NCI-H1694 (cell line): ENCODE measurements at regions not wholly inside any gene's neighbourhood (a gene's known extent, or its start where the extent isn't known, plus 50 kb on each side); places are given as distances from the start of the nearest gene placed in this dataset.

Source experiments
- DNase-seq: peaks from one replicate; lab custom pipeline; 2025; lab: John Stamatoyannopoulos, UW

DNA sequence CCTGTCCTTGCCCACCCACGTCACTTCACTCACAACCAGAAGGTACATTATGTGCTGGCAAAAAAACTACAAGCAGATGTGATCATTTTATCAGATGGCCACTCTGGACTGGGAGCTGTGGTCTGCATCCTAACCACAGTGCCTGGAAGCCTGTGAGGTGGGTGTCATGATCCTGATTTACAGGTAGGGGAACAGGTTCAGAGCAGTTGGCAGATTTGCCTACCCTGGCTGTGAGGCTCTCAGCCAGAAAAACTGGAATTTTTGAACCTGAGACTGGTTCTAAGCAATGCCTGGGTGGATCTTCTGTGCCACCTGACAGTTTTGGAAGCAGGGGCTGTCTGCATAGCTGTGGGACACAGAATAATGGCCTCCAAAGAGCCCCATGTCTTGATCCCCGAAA, 150.8 kb downstream of the SYF2 start:
- DNase-seq: no peak

DNA sequence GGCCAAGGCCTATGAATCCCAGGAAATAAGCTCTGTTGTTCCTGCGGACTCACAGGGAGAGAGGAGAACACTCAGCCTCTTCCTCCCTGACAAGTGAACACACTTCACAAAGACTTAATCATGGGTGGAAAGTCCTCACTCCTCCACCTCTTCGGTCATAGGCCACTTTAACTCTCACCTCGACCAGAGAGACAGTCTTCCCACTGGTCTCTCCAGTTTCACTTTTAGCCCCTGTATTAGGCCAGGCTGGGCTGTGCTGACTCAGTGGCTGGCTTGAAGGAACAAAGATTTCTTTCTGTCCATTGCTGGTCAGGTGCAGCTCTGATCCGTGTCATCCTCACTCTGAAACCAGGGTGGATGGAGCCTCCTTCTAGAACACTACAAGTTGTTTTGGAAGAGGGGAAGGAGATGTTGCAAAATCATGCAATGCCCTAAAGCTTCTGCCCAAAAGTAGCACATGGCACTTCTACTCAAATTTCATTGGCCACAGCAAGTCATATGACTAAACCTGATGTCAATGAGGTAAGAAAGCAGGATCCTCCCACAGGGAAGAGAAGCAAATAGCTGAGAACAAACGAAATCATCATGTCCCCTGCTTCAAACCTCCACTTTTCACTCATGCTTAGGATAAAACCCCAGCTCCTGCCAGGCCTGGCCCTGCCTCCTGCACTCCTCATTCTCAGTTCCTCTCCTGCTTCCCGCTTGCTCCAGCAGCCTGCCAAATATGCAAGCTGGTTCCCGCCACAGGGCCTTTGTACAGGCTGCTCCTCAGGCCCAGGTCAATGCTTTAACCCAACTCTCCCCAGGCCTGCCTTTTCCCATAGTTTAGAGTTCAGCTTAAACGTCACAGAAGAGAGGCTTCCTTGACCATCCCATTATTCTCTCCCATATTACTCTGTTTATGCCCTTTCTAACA, 150.5 kb upstream of the RUNX3 start:
- no peak for DNase-seq

GRCh38 chr1:25079048-25079447, 149.0 kb upstream of the RUNX3 start:
- no peak for DNase-seq

- DNase-seq: no peak
These were observed 144.5 kb upstream of the RUNX3 start for GRCh38 chr1:25074351-25075227.

GRCh38 chr1:25073640-25074270, 143.7 kb upstream of the RUNX3 start:
- no peak for DNase-seq

DNA sequence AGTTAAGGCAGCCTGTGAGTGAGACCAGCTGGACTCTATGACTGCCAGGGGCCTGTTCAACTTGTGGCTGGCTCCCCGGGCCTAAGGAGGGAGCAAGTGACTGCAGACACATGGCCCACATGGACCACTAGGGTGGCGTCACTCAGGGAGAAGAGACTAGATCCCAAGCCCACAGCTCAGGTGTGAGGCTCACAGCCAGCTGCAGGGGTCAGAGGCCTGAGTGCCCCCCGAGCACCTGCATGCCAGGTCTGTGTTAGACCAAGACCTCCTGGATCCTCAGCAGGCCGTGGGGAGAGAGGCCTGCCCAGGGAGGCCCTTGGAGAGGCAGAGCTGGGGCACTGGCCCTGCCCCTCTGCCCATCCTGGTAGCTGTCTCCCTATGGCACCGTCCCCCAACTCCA, 142.4 kb upstream of the RUNX3 start:
- no peak for DNase-seq

GRCh38 chr1:25068829-25069228, 138.8 kb upstream of the RUNX3 start:
- DNase-seq: no peak

DNA sequence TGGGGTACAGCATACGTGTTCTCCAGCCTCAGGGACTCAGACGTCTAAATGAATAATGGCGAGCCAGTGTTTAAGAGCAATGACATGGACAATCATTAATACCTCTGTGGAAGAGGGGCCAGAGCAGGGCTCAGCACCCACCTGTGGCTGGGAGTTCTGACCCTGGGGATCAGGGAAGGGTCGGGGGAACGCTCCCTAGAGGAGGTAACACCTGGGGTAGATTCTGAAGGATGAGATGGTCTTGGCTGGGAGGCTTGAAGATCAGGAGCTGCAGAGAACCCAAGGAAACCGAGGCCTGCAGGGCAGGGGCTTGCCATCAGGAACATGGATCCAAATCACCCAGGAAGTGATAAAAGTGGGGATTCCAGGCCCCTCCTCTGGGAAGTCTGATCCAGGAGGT, 138.2 kb upstream of the RUNX3 start:
- no peak for DNase-seq

DNA sequence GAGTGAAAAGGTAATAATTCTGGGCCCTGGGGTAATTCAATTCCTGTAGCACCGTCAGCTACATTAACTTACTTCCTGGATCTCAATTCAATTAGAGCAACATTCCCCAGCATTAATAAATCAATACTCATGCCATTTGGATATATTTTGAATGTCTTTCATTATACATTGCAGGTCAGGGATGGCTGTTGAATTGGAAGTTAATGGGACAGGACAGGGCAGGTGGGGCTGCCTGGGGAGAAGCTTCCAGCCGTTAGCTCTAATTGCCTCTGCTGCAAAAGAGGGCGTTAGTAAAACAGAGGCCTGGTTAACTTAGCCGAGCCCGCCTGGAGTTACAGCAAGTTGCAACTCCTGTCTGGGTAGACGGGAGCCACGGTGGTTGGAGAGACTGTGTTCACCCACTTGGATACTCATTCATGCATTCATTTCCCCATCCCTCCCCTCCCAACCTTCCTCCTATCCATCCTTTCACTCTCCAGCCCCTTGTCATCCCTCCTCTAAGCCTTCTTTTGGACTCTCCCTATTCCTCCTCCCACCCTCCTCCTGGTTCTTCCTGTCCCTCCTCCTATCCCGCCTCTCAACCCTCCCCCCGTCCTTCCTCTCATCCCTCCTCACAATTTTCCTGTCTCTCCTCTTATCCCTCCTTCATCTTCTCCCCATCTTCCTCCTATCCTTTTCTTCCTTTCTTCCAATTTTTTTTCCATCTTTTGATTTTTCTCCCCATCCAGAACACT, 137.6 kb upstream of the RUNX3 start:
- no peak for DNase-seq

- DNase-seq: no peak
These were observed 136.8 kb upstream of the RUNX3 start for GRCh38 chr1:25066731-25067517.

DNA sequence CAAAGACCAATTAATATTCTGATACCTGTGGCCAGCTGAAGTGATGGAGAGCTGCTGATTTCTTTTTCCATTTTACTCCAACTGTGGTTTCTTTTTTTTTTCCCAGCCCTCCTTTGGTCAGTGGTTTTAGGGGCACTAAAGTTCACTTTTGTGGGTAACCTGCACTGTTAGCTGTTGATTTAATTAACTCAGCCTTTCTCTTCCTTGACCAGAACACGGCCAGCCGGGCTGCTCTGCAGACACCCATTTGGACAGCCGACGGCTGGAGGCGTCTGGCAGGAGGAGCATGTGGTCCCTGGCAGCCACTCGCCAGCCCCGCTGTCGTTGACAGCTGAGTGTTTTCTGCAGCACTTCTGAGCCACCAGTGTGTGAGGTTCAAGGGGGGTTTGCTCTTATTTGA, 136.2 kb upstream of the RUNX3 start:
- DNase-seq: no peak

DNA sequence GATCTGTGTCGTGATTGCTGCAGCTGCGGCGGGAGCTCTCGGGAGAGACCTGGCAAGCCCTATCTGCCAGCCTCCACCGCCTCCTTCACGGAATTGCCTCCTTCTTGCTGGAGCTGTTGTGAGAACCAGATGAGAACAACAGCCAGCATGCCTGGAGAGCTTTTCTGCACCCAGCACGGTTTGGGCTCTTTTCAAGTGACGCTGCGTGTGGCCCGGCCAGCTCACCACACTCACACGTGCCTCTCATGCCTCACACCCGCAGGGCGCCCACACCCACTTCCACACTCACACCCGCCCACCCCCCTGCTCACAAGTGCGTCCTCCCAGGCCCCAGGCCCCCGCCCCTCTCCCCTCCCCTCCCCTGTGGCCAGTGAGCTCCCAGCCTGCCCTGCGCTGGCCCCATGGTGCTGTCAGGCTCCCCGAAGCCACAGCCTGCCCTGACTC, 135.7 kb upstream of the RUNX3 start:
- no peak for DNase-seq

GRCh38 chr1:25065321-25065721, 135.2 kb upstream of the RUNX3 start:
- no peak for DNase-seq

GRCh38 chr1:25064465-25065240, 134.6 kb upstream of the RUNX3 start:
- DNase-seq: no peak

- no peak for DNase-seq
These were observed 133.7 kb upstream of the RUNX3 start for GRCh38 chr1:25063591-25064416.

GRCh38 chr1:25062621-25063255, 132.7 kb upstream of the RUNX3 start:
- DNase-seq: no peak

DNA sequence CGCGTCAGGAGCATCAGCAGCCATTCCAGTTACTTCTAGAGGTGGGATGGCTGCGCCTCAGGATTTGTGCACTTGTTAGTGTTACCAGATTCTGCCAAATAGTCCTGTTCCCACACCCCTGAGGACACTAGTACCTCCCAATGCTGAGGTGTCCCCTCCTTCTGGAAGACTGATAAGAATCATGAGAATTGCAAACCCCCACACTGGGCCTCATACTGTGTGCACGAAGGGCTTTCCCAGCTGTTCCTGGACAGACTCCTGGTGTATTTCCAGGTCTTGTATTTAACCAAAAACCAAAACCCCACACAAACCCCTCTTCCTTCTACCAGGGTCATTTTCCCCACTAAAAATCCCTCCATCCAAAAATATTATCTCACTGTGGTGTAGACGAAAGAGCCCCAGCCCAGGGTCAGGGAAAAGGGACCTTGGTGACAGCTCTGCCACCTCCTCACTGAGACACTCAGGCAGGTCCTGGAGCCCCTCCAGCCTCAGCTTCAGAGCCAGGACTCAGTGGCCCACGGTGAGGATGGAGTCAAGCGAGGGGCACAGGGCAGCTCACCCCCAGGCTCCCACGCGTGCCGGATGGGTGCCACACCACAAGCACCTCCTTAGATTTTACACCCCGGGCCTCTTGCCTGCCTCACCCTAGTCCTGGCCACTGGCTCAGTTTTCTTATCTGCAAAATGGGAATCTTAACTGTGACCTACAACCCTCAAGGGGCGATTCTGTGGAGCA, 131.4 kb upstream of the RUNX3 start:
- DNase-seq: no peak

- no peak for DNase-seq
These were observed 127.1 kb upstream of the RUNX3 start for GRCh38 chr1:25057188-25057587.
